ENCODE measurements at regions not wholly inside any gene's neighbourhood (a gene's known extent, or its start where the extent isn't known, plus 50 kb on each side); places are given as distances from the start of the nearest gene placed in this dataset.

DNA sequence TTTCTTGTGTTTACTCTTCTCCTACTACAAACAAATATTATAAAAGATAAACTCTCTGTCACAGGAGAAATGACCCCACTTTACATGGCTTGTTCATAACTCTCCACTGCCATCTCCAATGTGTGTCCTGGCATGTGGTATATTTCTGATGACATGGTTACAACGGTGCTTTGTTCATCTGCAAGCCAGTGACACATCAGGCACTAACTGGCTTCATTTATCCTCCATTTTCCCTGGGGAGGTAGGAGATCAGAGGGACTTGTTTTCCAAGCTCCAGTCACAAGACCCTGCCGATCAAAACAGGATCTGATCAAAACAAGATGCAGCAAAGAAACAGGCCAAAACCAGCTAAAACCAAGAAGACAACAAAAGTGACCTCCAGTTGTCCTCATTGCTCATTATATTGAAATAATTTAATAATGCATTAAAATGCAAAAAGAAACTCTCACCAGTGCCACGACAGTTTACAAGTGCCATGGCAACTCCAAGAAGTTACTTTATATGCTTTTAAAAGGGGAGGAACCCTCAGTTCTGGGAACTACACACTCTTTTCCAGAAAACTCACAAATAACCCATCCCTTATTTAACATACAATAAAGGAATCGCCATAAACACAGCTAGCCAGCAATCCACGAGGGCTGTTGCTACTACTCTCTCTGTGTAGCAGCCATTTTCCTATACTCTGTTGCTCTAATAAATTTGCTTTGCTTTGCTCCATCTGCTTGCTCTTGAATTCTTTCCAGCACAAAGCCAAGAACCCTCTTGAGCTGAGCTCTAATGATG, 224.2 kb downstream of the XPNPEP1 start:
- no peak for ATAC-seq
- intact Hi-C loops (cut with DNase I) = no loop called here
- H3K36me3 ChIP-seq = no peaks in the 10 kb centered on the region
- WGBS, 4 donors = 70 to 76% (median 74%) methylated on average over 5 of the region's 5 CpGs
- DNase-seq = no peak
- no peak overlapping the region for H3K27ac ChIP-seq
- H3K27me3 ChIP-seq = no peaks in the 10 kb centered on the region
- no peak for TF ChIP-seq POLR2A (IDR thresholded peaks at IDR 0.05)
- TF ChIP-seq, protein P1, sequence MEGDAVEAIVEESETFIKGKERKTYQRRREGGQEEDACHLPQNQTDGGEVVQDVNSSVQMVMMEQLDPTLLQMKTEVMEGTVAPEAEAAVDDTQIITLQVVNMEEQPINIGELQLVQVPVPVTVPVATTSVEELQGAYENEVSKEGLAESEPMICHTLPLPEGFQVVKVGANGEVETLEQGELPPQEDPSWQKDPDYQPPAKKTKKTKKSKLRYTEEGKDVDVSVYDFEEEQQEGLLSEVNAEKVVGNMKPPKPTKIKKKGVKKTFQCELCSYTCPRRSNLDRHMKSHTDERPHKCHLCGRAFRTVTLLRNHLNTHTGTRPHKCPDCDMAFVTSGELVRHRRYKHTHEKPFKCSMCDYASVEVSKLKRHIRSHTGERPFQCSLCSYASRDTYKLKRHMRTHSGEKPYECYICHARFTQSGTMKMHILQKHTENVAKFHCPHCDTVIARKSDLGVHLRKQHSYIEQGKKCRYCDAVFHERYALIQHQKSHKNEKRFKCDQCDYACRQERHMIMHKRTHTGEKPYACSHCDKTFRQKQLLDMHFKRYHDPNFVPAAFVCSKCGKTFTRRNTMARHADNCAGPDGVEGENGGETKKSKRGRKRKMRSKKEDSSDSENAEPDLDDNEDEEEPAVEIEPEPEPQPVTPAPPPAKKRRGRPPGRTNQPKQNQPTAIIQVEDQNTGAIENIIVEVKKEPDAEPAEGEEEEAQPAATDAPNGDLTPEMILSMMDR (IDR thresholded peaks at IDR 0.05) = no peak
- H3K4me1 ChIP-seq = no peaks in the 10 kb centered on the region
- H3K4me3 ChIP-seq = no peak overlapping the region
- H3K9me3 ChIP-seq = no peaks in the 10 kb centered on the region

DNA sequence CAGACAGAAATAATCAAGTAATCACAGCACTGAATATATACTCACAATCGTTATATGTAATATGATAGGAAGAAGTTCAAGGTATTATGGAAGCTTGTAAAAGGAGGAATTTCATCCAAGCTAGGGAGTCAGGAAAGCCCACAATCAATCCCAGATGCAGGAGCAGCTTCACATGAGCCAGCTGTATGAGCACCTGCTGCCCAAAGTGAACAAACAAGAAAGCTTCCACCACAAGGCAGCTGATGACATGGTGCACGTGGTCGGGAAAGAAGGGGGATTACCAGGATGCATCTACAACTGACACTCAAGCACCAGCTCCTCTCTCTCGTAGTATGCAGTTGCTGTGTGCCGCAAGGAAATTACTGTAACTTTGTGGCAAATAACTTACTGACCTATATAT, 225.2 kb downstream of the XPNPEP1 start:
- Histone ChIP-seq H3K9me3 (no peaks in the 10 kb centered on the region), H3K4me3 (no peak overlapping the region), H3K27me3 (peaks cover 0 to 3% (median 0%) of the 10 kb centered on the region in 9 donors), H3K27ac (no peak overlapping the region), H3K4me1 (no peaks in the 10 kb centered on the region), H3K36me3 (no peaks in the 10 kb centered on the region)
- no peak for TF ChIP-seq POLR2A (IDR thresholded peaks at IDR 0.05)
- TF ChIP-seq, protein P1 (IDR thresholded peaks at IDR 0.05) = no peak
- DNase-seq = no peak
- ATAC-seq = no peak
- intact Hi-C loops (cut with DNase I) = no loop called here
- WGBS, 4 donors = 65 to 80% (median 75%) methylated on average over 5 of the region's 5 CpGs

DNA sequence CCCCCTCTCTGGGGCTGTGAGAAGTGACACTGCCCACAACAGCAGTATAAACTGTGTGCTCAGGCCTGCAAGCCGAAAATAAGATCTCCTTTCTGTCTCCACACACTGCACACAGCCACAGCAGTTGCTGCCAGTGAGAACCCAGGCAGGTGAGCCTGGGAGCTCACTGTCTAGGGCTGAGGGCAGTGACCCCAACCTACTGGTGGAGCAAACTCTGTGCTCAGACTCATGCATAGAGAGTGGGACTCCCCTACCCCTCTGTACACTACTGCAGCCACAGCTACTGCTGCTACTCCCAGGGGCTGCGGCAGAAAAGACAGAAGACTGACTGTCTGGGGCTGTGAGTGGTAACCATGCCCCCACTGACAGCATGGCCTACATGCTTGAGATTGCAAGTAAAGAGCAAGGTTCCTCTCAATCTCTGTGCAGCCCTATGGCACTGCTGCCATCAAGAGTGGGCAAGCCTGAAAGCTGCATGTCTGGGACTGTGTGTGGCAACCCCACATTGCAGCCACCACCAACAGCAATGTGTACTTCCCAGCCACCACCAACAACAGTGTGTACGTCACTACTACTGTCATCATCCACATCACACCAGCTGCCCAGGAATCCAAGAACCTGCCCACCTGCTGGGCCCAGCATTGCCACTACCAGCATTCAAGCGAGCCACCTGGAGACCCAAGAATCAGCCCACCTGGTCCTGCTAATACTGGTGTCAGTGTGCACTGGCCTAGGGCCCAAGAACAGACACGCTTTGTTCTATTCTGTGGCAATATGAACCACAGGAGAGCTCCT, 226.1 kb downstream of the XPNPEP1 start:
- Histone ChIP-seq H3K4me1 (no peaks in the 10 kb centered on the region), H3K27me3 (peaks cover 0 to 3% (median 0%) of the 10 kb centered on the region in 9 donors), H3K36me3 (no peaks in the 10 kb centered on the region), H3K4me3 (no peak overlapping the region), H3K9me3 (no peaks in the 10 kb centered on the region), H3K27ac (no peak overlapping the region)
- ATAC-seq (no peak), DNase-seq (no peak)
- 62 to 78% (median 75%) methylated on average over 4 to 5 of the region's 5 CpGs for WGBS, 4 donors
- intact Hi-C loops (cut with DNase I) = no loop called here
- TF ChIP-seq, protein P1 (IDR thresholded peaks at IDR 0.05) = no peak
- TF ChIP-seq POLR2A (IDR thresholded peaks at IDR 0.05) = no peak

DNA sequence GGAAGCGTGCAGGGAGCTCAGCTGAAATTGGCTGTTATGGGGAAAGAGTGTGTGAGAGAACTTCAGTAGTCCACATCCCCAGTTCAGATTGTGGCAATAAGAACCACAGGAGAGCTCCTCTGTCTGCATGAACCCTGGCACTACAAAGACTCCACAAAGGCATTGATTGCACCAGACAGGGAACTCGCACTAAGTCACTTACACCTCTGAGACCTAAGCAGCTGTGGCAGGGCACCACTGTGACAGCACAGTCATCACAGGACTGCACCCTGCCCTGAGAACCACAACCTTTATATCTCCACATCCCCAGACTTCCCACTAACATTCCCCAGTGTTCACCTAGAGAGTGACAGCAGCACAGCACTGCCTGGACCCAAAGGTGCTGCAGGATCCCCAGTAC, 226.8 kb downstream of the XPNPEP1 start:
- no peak overlapping the region for H3K4me3 ChIP-seq
- no peak for ATAC-seq
- DNase-seq = no peak
- 82 to 86% (median 83%) methylated on average over 2 of the region's 2 CpGs for WGBS, 4 donors
- no peaks in the 10 kb centered on the region for H3K9me3 ChIP-seq
- TF ChIP-seq POLR2A (IDR thresholded peaks at IDR 0.05) = no peak
- H3K36me3 ChIP-seq = no peaks in the 10 kb centered on the region
- peaks cover 0 to 3% (median 0%) of the 10 kb centered on the region in 9 donors for H3K27me3 ChIP-seq
- H3K4me1 ChIP-seq = no peaks in the 10 kb centered on the region
- intact Hi-C loops (cut with DNase I) = no loop called here
- H3K27ac ChIP-seq = no peak overlapping the region

Data from heart left ventricle (tissue), 16 donors.